Keratinocyte (primary cell): ENCODE measurements at regions not wholly inside any gene's neighbourhood (a gene's known extent, or its start where the extent isn't known, plus 50 kb on each side); places are given as distances from the start of the nearest gene placed in this dataset.

Source experiments
- EZH2 ChIP-seq: IDR thresholded peaks from one replicate; pipeline ENCODE4 v1.6.1; 2012; ENCODE audit warnings: inconsistent platforms, mild to moderate bottlenecking, low read length, moderate library complexity
- TF ChIP-seq, protein P1 (sequence below), 3 experiments: IDR thresholded peaks in 1 of 3; conservative IDR thresholded peaks in 1 of 3; optimal IDR thresholded peaks in 1 of 3; 2 replicates in 2 of 3; 3 replicates in 1 of 3; pipeline versions ENCODE3 to v1.5.1; 2011; ENCODE audit warnings: low read length in 3 of 3, mild to moderate bottlenecking in 3 of 3, moderate library complexity in 2 of 3, control low read depth in 1 of 3, inconsistent platforms in 1 of 3; ENCODE audit not compliant: insufficient read depth in 2 of 3; ENCODE audit errors: extremely low read depth in 1 of 3

- TF ChIP-seq, protein P1, sequence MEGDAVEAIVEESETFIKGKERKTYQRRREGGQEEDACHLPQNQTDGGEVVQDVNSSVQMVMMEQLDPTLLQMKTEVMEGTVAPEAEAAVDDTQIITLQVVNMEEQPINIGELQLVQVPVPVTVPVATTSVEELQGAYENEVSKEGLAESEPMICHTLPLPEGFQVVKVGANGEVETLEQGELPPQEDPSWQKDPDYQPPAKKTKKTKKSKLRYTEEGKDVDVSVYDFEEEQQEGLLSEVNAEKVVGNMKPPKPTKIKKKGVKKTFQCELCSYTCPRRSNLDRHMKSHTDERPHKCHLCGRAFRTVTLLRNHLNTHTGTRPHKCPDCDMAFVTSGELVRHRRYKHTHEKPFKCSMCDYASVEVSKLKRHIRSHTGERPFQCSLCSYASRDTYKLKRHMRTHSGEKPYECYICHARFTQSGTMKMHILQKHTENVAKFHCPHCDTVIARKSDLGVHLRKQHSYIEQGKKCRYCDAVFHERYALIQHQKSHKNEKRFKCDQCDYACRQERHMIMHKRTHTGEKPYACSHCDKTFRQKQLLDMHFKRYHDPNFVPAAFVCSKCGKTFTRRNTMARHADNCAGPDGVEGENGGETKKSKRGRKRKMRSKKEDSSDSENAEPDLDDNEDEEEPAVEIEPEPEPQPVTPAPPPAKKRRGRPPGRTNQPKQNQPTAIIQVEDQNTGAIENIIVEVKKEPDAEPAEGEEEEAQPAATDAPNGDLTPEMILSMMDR (optimal IDR thresholded peaks at IDR 0.05 in 1 of 3, IDR thresholded peaks at IDR 0.05 in 1 of 3, conservative IDR thresholded peaks at IDR 0.05 in 1 of 3; ENCODE audit: extremely low read depth in 1 of 3, insufficient read depth in 2 of 3, low read length in 3 of 3): no peak
- TF ChIP-seq EZH2: no peak
Observed at GRCh38 chr6:8814440-8815000, 379.2 kb upstream of the SLC35B3 start.
